IMR-90 (cell line): ENCODE measurements at regions not wholly inside any gene's neighbourhood (a gene's known extent, or its start where the extent isn't known, plus 50 kb on each side); places are given as distances from the start of the nearest gene placed in this dataset.

Experiments used
- CHD1 ChIP-seq: IDR thresholded peaks from 2 replicates; pipeline ENCODE4 v1.6.1; 2012; ENCODE audit warnings: low read depth, low read length, improper control_type of control experiment
- FOS ChIP-seq: fragments of 150-350 bp; IDR thresholded peaks from 2 replicates; pipeline ENCODE4 v1.6.1; 2016; ENCODE audit warnings: low read depth, low read length
- MAZ ChIP-seq: IDR thresholded peaks from 2 replicates; pipeline ENCODE4 v1.6.1; 2012; ENCODE audit warnings: low read depth, mild to moderate bottlenecking, low read length, improper control_type of control experiment, moderate library complexity, borderline replicate concordance
- POLR2A ChIP-seq: IDR thresholded peaks from 2 replicates; pipeline ENCODE4 v1.6.1; 2012; ENCODE audit warnings: mild to moderate bottlenecking, low read depth, low read length
- RAD21 ChIP-seq: IDR thresholded peaks from 2 replicates; pipeline ENCODE4 v1.6.1; 2012; ENCODE audit warnings: low read length, improper control_type of control experiment
- RCOR1 ChIP-seq: IDR thresholded peaks from 2 replicates; pipeline ENCODE4 v1.6.1; 2012; ENCODE audit warnings: mild to moderate bottlenecking, low read length, improper control_type of control experiment; ENCODE audit not compliant: insufficient replicate concordance
- RFX5 ChIP-seq: IDR thresholded peaks from 2 replicates; pipeline ENCODE4 v1.8.0; 2012; ENCODE audit warnings: low read depth, mild to moderate bottlenecking, low read length, moderate library complexity
- TF ChIP-seq, protein P1 (sequence below): conservative IDR thresholded peaks from 2 replicates; pipeline ENCODE4 v1.5.1; 2012; ENCODE audit warnings: mild to moderate bottlenecking, low read depth, low read length, improper control_type of control experiment

- TF ChIP-seq, protein P1, sequence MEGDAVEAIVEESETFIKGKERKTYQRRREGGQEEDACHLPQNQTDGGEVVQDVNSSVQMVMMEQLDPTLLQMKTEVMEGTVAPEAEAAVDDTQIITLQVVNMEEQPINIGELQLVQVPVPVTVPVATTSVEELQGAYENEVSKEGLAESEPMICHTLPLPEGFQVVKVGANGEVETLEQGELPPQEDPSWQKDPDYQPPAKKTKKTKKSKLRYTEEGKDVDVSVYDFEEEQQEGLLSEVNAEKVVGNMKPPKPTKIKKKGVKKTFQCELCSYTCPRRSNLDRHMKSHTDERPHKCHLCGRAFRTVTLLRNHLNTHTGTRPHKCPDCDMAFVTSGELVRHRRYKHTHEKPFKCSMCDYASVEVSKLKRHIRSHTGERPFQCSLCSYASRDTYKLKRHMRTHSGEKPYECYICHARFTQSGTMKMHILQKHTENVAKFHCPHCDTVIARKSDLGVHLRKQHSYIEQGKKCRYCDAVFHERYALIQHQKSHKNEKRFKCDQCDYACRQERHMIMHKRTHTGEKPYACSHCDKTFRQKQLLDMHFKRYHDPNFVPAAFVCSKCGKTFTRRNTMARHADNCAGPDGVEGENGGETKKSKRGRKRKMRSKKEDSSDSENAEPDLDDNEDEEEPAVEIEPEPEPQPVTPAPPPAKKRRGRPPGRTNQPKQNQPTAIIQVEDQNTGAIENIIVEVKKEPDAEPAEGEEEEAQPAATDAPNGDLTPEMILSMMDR = no peak
- TF ChIP-seq RFX5 (no peak), MAZ (no peak), POLR2A (no peak), CHD1 (no peak), RCOR1 (no peak), RAD21 (no peak), FOS (no peak)
Observed at GRCh38 chr2:4279431-4279830, 576.1 kb downstream of the DCDC2C start.
